ENCODE measurements at regions not wholly inside any gene's neighbourhood (a gene's known extent, or its start where the extent isn't known, plus 50 kb on each side); places are given as distances from the start of the nearest gene placed in this dataset.
"Not testable (repeated sequence)": the region's sequence is repeated elsewhere in the genome, so short reads cannot be mapped to it uniquely, and the experiment has no call there.

DNA sequence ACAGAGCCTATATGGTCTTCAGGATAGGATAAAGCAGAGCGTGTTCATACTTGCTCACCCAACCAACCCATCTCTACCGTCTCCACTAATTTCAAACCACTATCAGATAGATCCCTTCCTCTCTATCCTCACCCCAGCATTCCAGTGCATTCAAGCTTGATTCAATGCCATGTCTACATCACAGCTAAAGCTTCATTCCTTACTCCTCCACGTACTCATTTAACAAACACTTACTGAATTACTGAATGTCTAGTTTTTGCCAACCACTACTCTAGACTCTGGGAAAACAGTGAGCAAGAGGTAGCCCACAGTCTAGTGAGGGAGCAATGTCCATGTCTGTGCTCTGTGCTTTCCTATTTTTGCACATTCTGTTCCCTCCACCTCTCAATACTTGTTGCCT is 163.5 kb upstream of the MSX2 start:
- intact Hi-C loops (cut with DNase I): no loop called here
- Histone ChIP-seq H3K36me3 (ENCODE audit: insufficient read depth in 1 of 2, low read depth in 1 of 2) (no peaks in the 10 kb centered on the region), H3K4me1 (no peaks in the 10 kb centered on the region), H3K27ac (no peak overlapping the region), H3K27me3 (ENCODE audit: insufficient read depth in 3 of 3, low read length in 2 of 3) (peaks cover 0 to 6% (median 0%) of the 10 kb centered on the region in 3 donors), H3K4me3 (no peak overlapping the region), H3K9me3 (no peaks in the 10 kb centered on the region)
- TF ChIP-seq CTCF (IDR thresholded peaks at IDR 0.05): no peak
- 73 to 81% (median 75%) methylated on average over 3 of the region's 3 CpGs for WGBS, 3 donors
- no peak for ATAC-seq
- DNase-seq: no peak

- WGBS, 3 donors: 52 to 59% (median 57%) methylated on average over 6 of the region's 6 CpGs
- H3K4me3 ChIP-seq; H3K27ac ChIP-seq; H3K4me1 ChIP-seq; H3K9me3 ChIP-seq; H3K36me3 ChIP-seq (ENCODE audit: insufficient read depth in 1 of 2, low read depth in 1 of 2); DNase-seq; H3K27me3 ChIP-seq (ENCODE audit: insufficient read depth in 3 of 3, low read length in 2 of 3); intact Hi-C loops (cut with DNase I); ATAC-seq: not testable (repeated sequence)
These were observed 161.3 kb upstream of the MSX2 start for GRCh38 chr5:174563040-174563439.

DNA sequence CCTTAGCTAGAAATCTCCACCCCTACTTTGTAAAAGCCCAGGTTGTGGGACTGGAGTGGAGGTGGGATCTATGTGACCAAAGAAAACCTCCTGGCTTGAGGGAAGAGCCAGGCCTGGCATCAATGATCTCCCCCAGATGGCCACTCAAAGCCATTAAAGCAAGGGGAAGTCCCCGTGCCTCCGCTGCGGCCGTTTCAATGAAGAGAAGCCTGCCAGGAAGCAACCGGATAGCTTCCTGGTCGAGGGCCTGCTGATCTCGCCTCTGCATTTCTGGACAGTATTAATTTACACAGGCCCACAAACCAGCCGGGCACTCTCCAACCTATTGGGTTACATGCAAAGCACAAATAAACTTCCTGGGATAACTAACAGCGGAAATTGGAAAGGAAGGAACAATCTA is 160.5 kb upstream of the MSX2 start:
- no peak for TF ChIP-seq CTCF (IDR thresholded peaks at IDR 0.05)
- H3K27me3 ChIP-seq (ENCODE audit: insufficient read depth in 3 of 3, low read length in 2 of 3): peaks cover 0 to 6% (median 0%) of the 10 kb centered on the region in 3 donors
- H3K4me1 ChIP-seq: no peaks in the 10 kb centered on the region
- no peaks in the 10 kb centered on the region for H3K9me3 ChIP-seq
- WGBS, 3 donors: 6 to 10% (median 9%) methylated on average over 9 of the region's 9 CpGs
- ATAC-seq (peak in 2 of 4 donors; percentile 49 to 56), DNase-seq (no peak)
- H3K4me3 ChIP-seq: no peak overlapping the region
- no peak overlapping the region for H3K27ac ChIP-seq
- intact Hi-C loops (cut with DNase I): no loop called here
- H3K36me3 ChIP-seq (ENCODE audit: insufficient read depth in 1 of 2, low read depth in 1 of 2): no peaks in the 10 kb centered on the region

GRCh38 chr5:174567506-174568141 is 156.8 kb upstream of the MSX2 start:
- ATAC-seq: no peak
- Histone ChIP-seq H3K27ac (no peak overlapping the region), H3K9me3 (no peaks in the 10 kb centered on the region), H3K27me3 (ENCODE audit: insufficient read depth in 3 of 3, low read length in 2 of 3) (no peaks in the 10 kb centered on the region), H3K4me3 (no peak overlapping the region), H3K4me1 (peaks cover 9% of the 10 kb centered on the region), H3K36me3 (ENCODE audit: insufficient read depth in 1 of 2, low read depth in 1 of 2) (no peaks in the 10 kb centered on the region)
- 85 to 87% (median 87%) methylated on average over 7 of the region's 7 CpGs for WGBS, 3 donors
- no peak for TF ChIP-seq CTCF (IDR thresholded peaks at IDR 0.05)
- no peak for DNase-seq
- intact Hi-C loops (cut with DNase I): no loop called here

- no peaks in the 10 kb centered on the region for H3K9me3 ChIP-seq
- H3K4me3 ChIP-seq: no peak overlapping the region
- DNase-seq: no peak
- no peaks in the 10 kb centered on the region for H3K36me3 ChIP-seq (ENCODE audit: insufficient read depth in 1 of 2, low read depth in 1 of 2)
- WGBS, 3 donors: 88 to 91% (median 90%) methylated on average over 4 of the region's 4 CpGs
- intact Hi-C loops (cut with DNase I): loop anchor here in 1 of 2 donors (5.0 to 10.0 kb wide), 2 partner anchors 148 to 154 kb away; partner anchors contain the start of gene MSX2
- TF ChIP-seq CTCF (IDR thresholded peaks at IDR 0.05): no peak
- no peak for ATAC-seq
- no peak overlapping the region for H3K27ac ChIP-seq
- no peaks in the 10 kb centered on the region for H3K27me3 ChIP-seq (ENCODE audit: insufficient read depth in 3 of 3, low read length in 2 of 3)
- peaks cover 9% of the 10 kb centered on the region for H3K4me1 ChIP-seq
These were observed 153.7 kb upstream of the MSX2 start for GRCh38 chr5:174570662-174571061.

All from psoas muscle (tissue), 7 donors.